Stimulated activated naive CD8-positive, alpha-beta T cell treated with anti-CD3 and anti-CD28 coated beads, Interleukin-15, Interleukin-2, amounts not matched to agents 100 U/mL and 50 U/mL, for 24 hours (primary cell): ENCODE measurements at regions not wholly inside any gene's neighbourhood (a gene's known extent, or its start where the extent isn't known, plus 50 kb on each side); places are given as distances from the start of the nearest gene placed in this dataset.

Source experiments
- ATAC-seq: fragments of 150-1000 bp; cut with Tn5 transposase; one replicate; pipeline ENCODE4 v1.10.0; 2021
- DNase-seq: peaks from one replicate; pipeline ENCODE4 v3.0.0; 2021

DNA sequence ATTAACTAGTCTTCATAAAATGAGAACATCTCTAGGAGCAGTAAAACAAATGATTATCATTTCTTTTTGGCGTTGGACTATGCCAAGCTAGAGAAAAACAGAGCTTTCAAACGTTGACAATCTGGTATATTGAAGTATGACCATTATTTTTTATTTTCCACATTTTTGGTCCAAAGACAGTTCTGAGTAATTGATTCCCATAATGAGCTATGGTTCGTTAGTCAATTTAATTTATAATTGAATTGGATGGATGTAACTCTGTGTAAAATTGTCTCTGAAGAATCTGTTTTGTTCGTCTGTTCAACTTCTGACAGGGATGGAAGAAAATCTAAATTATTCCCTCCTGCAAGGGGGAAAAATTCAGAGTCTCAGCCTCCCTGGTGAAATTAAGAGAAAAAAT lies 234.5 kb downstream of the LMO4 start:
- no peak for DNase-seq
- no peak for ATAC-seq

GRCh38 chr1:87565861-87566260 lies 237.2 kb downstream of the LMO4 start:
- no peak for DNase-seq
- no peak for ATAC-seq

GRCh38 chr1:87568005-87568404 lies 239.3 kb downstream of the LMO4 start:
- no peak for DNase-seq

GRCh38 chr1:87568911-87569310 lies 240.2 kb downstream of the LMO4 start:
- no peak for DNase-seq

More at GRCh38 chr1:87568005-87568404, 239.3 kb downstream of the LMO4 start:
- ATAC-seq, result no peak

GRCh38 chr1:87572008-87572407 lies 243.3 kb downstream of the LMO4 start:
- DNase-seq, result no peak

More at GRCh38 chr1:87568911-87569310, 240.2 kb downstream of the LMO4 start:
- ATAC-seq, result no peak

GRCh38 chr1:87572891-87573290 lies 244.2 kb downstream of the LMO4 start:
- no peak for ATAC-seq
- DNase-seq, result no peak

More at GRCh38 chr1:87572008-87572407, 243.3 kb downstream of the LMO4 start:
- no peak for ATAC-seq

DNA sequence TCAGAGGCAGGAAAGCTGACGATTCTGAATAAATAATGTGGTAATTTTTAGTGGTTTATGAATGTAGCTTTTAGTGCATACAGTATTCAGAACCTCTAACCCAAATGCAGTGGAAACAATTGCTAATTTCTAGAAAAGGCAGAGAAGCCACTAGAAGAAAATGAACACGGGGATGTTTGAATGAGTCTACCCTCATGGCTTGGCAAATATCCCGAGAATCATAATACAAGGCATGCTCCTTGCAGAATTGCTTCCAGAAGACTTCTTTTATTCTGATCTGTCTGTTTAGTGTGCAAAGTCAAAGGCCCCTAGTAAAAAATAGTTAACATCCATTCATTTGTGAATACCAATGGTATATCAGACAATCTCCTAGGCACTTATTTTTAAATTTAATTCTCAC lies 246.8 kb downstream of the LMO4 start:
- no peak for DNase-seq

DNA sequence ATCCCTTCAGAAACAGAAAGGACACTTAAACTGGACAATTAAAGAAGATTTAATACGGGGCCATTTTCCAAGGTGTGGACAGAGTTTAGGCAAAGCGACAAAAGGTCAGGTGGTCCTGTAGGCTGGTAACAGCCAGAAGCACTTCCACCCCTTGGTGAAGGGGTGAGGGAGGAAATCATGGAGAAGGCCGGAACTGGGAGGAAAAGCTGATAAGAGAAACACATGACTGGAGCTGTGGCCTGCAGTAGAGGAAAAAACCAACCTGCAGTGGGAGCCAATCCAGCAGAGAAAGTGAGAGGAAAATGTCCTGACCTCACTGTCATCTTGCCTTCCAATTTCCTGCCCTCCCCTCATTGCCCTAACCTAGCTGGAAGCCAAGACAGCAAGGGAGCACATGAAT lies 249.8 kb downstream of the LMO4 start:
- no peak for DNase-seq
- no peak for ATAC-seq

More for the DNA sequence above, 246.8 kb downstream of the LMO4 start:
- ATAC-seq, result no peak

DNA sequence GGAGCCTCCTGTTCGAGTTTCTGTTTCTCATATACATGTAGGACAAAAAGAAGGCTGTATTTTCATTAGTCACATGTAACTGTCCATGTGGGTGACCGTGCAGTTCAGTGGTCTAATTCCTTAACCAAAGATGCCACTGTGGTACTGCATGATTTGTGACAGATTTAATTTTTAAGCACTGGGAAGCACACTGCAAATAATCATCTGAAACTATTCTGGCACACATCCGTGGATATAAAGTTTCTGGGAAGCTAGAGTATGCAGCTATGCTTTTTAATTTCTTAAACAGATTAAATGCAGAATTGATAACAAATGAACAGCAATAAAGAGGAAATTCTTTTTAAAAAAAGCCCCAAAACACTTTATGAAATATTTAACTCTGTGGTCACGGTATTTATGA lies 254.8 kb downstream of the LMO4 start:
- DNase-seq, result no peak
- ATAC-seq, result no peak

DNA sequence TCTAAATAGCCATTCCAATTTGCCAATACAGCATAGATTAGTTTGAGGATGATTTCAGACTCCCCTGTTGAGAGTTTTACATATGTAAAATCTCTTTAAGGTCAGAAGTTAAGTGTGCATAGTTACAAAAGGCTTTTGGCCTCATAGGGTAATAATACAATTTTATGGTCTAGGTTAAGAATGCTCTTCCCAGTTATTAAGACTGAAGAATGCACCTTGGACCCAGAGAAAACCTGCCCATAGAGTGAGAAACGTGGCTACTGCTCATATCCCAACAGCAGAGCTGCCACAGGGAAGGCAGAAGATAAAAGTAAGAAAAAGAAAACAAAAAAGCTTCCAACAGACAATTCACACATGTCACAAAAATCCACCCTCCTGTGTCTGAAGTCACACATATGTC lies 255.9 kb downstream of the LMO4 start:
- no peak for ATAC-seq
- no peak for DNase-seq

DNA sequence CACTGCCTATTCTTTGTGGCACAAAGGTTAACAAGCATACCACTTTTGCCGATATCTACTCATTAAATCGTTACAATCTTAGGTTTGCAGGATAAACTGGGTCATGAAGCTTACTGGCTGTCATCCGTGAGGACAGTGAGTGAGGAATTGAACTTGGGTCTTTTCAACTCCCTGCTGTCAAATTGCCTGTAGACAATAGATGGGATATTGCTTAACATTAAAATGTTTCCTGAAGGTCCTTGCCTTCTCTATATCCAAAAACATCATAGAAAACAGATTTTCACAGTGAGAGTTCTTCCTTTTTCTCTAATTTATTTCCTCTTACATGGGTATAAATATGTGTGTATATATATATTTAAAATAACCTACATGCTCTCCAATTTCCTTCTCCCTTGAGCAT lies 257.8 kb downstream of the LMO4 start:
- ATAC-seq (no peak), DNase-seq (no peak)

- DNase-seq, result no peak
Measured at GRCh38 chr1:87588495-87588894, 259.8 kb downstream of the LMO4 start.

GRCh38 chr1:87591492-87591891 lies 262.8 kb downstream of the LMO4 start:
- ATAC-seq, result no peak
- no peak for DNase-seq

More at GRCh38 chr1:87588495-87588894, 259.8 kb downstream of the LMO4 start:
- no peak for ATAC-seq

DNA sequence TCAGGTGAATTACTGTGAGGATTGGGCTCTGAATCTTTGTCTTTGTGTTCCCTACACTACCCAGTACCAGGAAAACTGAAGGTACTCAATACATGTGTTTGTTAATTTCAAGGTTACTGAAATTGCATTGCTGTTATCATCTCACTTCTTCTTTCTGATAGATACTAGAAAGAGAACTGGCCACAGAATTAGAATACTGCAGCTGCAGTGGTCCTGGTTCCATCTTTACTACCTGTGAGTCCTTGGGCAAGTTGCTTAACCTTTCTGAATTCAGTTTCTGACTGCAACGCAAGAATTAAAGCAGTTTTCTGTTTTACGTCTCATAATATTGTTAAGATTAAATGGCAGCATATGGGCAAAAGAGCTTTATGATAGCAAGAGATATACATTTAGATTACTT lies 263.5 kb downstream of the LMO4 start:
- ATAC-seq (no peak), DNase-seq (no peak)

DNA sequence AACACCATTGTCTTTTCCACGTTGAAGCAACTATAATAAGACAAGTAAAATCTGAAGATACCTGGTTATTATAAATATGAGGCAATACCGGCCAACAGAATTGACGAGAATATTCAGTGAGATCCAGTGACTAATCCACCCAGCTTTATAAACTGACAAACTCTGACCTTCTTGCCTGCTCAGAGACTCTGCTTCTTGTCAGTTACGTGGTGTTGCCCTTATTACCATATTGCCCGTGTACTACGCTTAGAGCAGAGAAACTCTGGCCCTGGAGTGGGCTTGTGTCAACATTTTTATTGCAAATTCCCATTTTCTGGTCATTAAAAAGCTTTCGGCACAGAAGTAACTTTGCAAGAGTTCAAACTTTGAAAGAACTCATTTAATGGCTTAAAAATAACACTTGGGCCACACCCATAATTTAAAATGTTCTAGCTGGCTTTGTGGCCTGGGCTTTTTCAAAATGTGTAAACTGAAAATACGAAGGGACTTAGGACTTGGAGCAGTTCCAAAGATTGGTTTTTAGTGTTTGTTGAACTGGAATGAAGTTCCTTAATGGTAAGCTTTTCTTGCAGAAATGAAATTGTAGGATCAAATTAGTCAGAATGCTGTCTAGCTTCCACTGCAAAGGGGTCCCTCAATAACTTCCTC lies 266.2 kb downstream of the LMO4 start:
- ATAC-seq (no peak), DNase-seq (no peak)

DNA sequence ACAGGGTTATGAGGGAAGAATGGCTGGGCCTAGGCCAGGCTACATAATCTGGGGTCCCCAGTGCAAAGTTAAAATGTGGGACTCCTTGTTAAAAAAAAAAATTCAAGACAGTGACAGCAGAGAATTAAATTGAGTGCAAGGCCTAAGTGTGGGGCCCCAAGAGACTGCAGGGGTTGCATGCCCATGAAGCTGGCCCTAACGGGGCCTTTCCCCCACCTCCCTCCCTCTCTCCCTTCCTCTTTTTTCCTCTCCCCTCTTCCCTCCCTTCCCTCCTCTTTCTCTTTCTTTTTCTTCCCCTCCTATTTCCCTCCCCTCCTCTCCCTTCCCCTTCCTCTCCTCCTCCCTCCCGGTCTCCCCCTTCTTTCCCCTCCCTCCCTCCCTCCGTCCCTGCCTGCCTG lies 266.7 kb downstream of the LMO4 start:
- ATAC-seq, result no peak
- DNase-seq, result no peak

DNA sequence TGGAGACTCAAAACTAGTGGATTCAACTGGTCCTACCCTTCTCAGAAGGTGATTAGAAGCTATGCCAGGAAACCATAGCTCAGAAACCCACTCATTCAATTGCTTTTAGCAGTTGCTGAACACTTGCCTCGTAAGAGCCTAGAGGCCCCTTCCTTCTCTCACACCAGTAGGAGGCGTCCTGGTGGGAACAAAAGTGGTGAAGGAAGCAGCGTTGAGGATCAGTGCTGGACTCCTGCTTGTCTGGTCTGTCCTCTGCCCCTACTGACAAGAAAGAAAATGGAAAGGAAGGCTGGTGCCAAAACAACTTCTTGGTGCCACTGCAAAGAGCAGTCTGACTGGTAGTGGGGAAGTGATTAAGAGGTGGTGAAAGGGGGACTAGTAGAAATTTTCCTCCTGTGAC lies 269.7 kb downstream of the LMO4 start:
- no peak for DNase-seq
- ATAC-seq, result no peak

DNA sequence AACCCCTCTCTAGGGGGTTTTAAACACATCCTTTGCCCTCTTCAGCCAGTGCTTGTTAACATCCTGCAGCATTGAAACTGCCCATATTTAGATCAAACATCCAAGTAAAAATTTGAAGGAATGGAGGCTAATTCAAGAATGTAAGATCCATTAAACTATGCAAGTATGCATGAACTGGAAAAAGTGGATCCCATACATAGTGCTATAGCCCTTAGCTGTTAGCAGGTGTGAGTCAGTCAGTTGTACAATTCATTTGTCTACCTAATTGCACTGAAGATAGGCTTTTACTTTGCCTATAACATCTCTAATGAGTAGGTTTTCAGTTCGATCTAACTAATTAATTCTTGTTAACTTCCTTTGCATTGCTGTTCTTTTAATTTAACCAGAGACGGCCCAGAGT lies 270.9 kb downstream of the LMO4 start:
- ATAC-seq (no peak), DNase-seq (no peak)

GRCh38 chr1:87600055-87600850 lies 271.6 kb downstream of the LMO4 start:
- ATAC-seq (no peak), DNase-seq (no peak)

- no peak for DNase-seq
- no peak for ATAC-seq
Measured at GRCh38 chr1:87600854-87601253, 272.2 kb downstream of the LMO4 start.

GRCh38 chr1:87603626-87604025 lies 274.9 kb downstream of the LMO4 start:
- DNase-seq (no peak), ATAC-seq (no peak)

- ATAC-seq, result no peak
- no peak for DNase-seq
Measured at GRCh38 chr1:87612956-87613355, 284.3 kb downstream of the LMO4 start.

DNA sequence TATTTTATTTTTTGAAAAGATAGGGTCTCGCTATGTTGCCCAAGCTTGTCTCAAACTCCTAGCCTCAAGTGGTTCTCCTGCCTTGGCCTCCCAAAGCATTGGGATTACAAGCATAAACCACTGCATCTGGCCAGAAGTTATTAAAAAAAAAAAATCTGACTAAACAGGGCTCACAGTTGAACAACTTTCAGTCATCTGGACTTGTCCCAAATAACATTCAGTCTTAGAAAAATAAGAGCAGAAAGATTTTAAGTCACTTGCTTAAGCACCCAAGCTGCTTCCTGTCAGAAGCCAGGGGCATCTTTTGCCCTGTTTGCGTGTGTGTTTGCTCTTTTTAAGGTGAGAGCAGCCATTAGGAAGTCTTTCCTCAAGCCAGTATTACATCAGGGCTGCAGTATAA lies 286.8 kb downstream of the LMO4 start:
- no peak for DNase-seq
- ATAC-seq, result no peak

DNA sequence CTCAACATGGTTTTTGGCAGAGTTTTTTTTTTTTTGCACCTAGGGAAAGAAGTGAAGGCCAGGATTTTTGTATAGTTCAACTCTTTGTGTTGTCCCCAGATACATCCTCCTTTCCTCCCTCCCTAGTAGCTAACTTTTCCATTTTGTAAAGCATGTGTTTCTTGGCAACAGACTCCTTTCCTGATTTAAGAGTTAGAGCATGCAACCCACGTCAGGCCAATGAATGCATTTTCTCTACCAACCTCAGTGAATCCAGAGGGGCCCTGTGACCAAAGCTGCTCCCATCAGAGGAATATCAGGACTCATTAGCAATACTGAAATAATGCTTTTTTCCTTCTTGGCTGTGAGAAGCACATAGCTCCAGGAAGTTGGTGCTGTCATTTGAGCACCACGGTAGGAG lies 287.2 kb downstream of the LMO4 start:
- DNase-seq, result no peak

More for the DNA sequence above, 287.2 kb downstream of the LMO4 start:
- ATAC-seq, result no peak
